ENCODE measurements at regions not wholly inside any gene's neighbourhood (a gene's known extent, or its start where the extent isn't known, plus 50 kb on each side); places are given as distances from the start of the nearest gene placed in this dataset.

DNA sequence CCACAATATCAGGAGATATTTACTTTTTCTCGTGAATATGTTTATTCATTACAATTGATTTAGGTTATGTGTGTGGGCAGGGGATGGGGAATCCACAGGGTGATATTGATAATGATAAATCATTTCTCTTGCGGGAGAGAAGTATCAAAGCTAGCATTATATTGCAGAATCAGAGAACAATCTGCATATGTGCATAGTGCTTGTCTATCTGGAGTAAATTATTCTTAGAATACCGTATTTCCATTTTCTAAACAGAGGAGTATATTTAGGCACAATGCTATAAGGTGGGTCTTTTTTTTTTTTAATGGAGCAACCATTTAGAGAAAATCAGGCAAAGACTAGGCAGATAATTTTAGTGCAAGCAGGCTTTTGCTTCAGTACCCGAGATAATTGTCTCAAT lies 166.0 kb upstream of the ARX start:
- H3K36me3 ChIP-seq (ENCODE audit: control insufficient read depth in 2 of 2, insufficient read depth in 1 of 2, low read length in 2 of 2): no peaks in the 10 kb centered on the region
- no peaks in the 10 kb centered on the region for H3K4me1 ChIP-seq (ENCODE audit: control insufficient read depth, insufficient read depth, low read length)
- no peak overlapping the region for H3K27ac ChIP-seq (ENCODE audit: extremely low read depth, low read depth, low read length)
- ChIA-PET CTCF (no interaction called here), POLR2A (no interaction called here)
- no peak overlapping the region for H3K4me3 ChIP-seq (ENCODE audit: low read depth, low read length)
- no peak for TF ChIP-seq ZNF112 (tag by site-specific recombination; IDR thresholded peaks at IDR 0.05)
- TF ChIP-seq ZNF585B (tag by site-specific recombination; IDR thresholded peaks at IDR 0.05): no peak
- no peak for TF ChIP-seq MYNN (tag by site-specific recombination; IDR thresholded peaks at IDR 0.05; ENCODE audit: borderline replicate concordance)
- no peaks in the 10 kb centered on the region for H3K9me3 ChIP-seq (ENCODE audit: control insufficient read depth, insufficient read depth, low read depth, low read length)

DNA sequence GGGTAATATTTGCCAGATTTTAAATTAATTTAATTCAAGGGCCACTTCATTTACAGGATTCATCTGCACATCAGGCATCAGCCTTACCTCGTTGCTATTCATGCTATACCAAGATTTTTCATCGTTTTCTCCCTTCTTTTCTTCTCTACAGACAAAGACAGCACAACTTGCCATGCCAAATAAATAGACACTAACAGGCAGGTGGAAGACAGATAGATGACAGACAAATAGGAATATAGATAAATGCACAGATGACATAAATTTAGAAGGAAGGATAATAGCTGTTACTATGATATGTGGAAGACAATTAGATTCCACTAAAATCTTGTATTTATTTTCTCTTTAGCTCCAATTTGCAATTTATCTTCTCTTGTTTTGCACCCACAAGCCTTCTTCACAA lies 164.5 kb upstream of the ARX start:
- H3K27ac ChIP-seq (ENCODE audit: extremely low read depth, low read depth, low read length): no peak overlapping the region
- CTCF ChIA-PET: interaction anchor here (0.7 to 1.2 kb wide), 2 partner anchors 8 to 11 kb away, joined by 3 read pairs; no protein-coding TSS in a partner anchor
- POLR2A ChIA-PET: no interaction called here

DNA sequence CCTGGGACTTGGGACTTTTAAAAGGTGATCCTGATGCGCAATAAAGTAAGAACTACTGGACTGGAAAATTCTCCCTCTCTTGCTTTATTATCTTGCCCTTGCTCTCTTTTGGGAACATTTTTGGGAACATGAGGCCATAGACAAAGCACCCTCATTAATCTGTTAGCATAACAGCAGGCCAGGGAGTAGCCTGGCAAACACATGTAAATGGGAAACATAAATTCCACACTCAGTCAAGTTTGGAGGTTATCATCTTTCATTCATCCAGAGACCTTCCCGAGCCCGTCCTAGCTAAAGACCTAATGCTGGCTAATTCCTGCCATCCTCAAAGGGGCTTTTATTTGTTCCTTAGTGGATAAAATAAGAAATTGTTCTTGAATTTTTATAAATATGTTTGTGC lies 162.8 kb upstream of the ARX start:
- Histone ChIP-seq H3K36me3 (ENCODE audit: control insufficient read depth in 2 of 2, insufficient read depth in 1 of 2, low read length in 2 of 2) (no peaks in the 10 kb centered on the region), H3K9me3 (ENCODE audit: control insufficient read depth, insufficient read depth, low read depth, low read length) (no peaks in the 10 kb centered on the region), H3K27ac (ENCODE audit: extremely low read depth, low read depth, low read length) (no peak overlapping the region), H3K4me1 (ENCODE audit: control insufficient read depth, insufficient read depth, low read length) (no peaks in the 10 kb centered on the region), H3K4me3 (ENCODE audit: low read depth, low read length) (no peak overlapping the region)
- POLR2A ChIA-PET: no interaction called here
- TF ChIP-seq ZNF768 (tag by site-specific recombination; IDR thresholded peaks at IDR 0.05) (no peak), IKZF3 (tag by site-specific recombination; IDR thresholded peaks at IDR 0.05) (no peak)
- CTCF ChIA-PET: interaction anchor here (1.3 kb wide), 1 partner anchor 35 kb away, joined by 7 read pairs; no protein-coding TSS in a partner anchor

More for the DNA sequence above, 164.5 kb upstream of the ARX start:
- TF ChIP-seq, protein P1, sequence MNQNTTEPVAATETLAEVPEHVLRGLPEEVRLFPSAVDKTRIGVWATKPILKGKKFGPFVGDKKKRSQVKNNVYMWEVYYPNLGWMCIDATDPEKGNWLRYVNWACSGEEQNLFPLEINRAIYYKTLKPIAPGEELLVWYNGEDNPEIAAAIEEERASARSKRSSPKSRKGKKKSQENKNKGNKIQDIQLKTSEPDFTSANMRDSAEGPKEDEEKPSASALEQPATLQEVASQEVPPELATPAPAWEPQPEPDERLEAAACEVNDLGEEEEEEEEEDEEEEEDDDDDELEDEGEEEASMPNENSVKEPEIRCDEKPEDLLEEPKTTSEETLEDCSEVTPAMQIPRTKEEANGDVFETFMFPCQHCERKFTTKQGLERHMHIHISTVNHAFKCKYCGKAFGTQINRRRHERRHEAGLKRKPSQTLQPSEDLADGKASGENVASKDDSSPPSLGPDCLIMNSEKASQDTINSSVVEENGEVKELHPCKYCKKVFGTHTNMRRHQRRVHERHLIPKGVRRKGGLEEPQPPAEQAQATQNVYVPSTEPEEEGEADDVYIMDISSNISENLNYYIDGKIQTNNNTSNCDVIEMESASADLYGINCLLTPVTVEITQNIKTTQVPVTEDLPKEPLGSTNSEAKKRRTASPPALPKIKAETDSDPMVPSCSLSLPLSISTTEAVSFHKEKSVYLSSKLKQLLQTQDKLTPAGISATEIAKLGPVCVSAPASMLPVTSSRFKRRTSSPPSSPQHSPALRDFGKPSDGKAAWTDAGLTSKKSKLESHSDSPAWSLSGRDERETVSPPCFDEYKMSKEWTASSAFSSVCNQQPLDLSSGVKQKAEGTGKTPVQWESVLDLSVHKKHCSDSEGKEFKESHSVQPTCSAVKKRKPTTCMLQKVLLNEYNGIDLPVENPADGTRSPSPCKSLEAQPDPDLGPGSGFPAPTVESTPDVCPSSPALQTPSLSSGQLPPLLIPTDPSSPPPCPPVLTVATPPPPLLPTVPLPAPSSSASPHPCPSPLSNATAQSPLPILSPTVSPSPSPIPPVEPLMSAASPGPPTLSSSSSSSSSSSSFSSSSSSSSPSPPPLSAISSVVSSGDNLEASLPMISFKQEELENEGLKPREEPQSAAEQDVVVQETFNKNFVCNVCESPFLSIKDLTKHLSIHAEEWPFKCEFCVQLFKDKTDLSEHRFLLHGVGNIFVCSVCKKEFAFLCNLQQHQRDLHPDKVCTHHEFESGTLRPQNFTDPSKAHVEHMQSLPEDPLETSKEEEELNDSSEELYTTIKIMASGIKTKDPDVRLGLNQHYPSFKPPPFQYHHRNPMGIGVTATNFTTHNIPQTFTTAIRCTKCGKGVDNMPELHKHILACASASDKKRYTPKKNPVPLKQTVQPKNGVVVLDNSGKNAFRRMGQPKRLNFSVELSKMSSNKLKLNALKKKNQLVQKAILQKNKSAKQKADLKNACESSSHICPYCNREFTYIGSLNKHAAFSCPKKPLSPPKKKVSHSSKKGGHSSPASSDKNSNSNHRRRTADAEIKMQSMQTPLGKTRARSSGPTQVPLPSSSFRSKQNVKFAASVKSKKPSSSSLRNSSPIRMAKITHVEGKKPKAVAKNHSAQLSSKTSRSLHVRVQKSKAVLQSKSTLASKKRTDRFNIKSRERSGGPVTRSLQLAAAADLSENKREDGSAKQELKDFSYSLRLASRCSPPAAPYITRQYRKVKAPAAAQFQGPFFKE (tag by site-specific recombination; IDR thresholded peaks at IDR 0.05; ENCODE audit: borderline replicate concordance): no peak
- TF ChIP-seq, protein P2, sequence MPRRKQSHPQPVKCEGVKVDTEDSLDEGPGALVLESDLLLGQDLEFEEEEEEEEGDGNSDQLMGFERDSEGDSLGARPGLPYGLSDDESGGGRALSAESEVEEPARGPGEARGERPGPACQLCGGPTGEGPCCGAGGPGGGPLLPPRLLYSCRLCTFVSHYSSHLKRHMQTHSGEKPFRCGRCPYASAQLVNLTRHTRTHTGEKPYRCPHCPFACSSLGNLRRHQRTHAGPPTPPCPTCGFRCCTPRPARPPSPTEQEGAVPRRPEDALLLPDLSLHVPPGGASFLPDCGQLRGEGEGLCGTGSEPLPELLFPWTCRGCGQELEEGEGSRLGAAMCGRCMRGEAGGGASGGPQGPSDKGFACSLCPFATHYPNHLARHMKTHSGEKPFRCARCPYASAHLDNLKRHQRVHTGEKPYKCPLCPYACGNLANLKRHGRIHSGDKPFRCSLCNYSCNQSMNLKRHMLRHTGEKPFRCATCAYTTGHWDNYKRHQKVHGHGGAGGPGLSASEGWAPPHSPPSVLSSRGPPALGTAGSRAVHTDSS (tag by site-specific recombination; IDR thresholded peaks at IDR 0.05): no peak
- TF ChIP-seq SP2 (tag by site-specific recombination; IDR thresholded peaks at IDR 0.05) (no peak), ZNF777 (tag by site-specific recombination; IDR thresholded peaks at IDR 0.05; ENCODE audit: borderline replicate concordance) (no peak)
- TF ChIP-seq, protein P3, sequence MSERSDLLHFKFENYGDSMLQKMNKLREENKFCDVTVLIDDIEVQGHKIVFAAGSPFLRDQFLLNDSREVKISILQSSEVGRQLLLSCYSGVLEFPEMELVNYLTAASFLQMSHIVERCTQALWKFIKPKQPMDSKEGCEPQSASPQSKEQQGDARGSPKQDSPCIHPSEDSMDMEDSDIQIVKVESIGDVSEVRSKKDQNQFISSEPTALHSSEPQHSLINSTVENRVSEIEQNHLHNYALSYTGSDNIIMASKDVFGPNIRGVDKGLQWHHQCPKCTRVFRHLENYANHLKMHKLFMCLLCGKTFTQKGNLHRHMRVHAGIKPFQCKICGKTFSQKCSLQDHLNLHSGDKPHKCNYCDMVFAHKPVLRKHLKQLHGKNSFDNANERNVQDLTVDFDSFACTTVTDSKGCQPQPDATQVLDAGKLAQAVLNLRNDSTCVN (tag by site-specific recombination; optimal IDR thresholded peaks at IDR 0.05): no peak
- Histone ChIP-seq H3K4me1 (ENCODE audit: control insufficient read depth, insufficient read depth, low read length) (no peaks in the 10 kb centered on the region), H3K36me3 (ENCODE audit: control insufficient read depth in 2 of 2, insufficient read depth in 1 of 2, low read length in 2 of 2) (no peaks in the 10 kb centered on the region), H3K9me3 (ENCODE audit: control insufficient read depth, insufficient read depth, low read depth, low read length) (no peaks in the 10 kb centered on the region), H3K4me3 (ENCODE audit: low read depth, low read length) (no peak overlapping the region)
